ENCODE measurements at regions not wholly inside any gene's neighbourhood (a gene's known extent, or its start where the extent isn't known, plus 50 kb on each side); places are given as distances from the start of the nearest gene placed in this dataset.

- no peak for TF ChIP-seq CTCF (IDR thresholded peaks at IDR 0.05; ENCODE audit: low read length, missing control alignments)
- no peak for DNase-seq (ENCODE audit: low read depth)
- no peak overlapping the region for H3K4me3 ChIP-seq (replicated peaks; ENCODE audit: low read depth, low read length)
Measured at GRCh38 chr11:129658526-129658867, 157.2 kb upstream of the TMEM45B start.

DNA sequence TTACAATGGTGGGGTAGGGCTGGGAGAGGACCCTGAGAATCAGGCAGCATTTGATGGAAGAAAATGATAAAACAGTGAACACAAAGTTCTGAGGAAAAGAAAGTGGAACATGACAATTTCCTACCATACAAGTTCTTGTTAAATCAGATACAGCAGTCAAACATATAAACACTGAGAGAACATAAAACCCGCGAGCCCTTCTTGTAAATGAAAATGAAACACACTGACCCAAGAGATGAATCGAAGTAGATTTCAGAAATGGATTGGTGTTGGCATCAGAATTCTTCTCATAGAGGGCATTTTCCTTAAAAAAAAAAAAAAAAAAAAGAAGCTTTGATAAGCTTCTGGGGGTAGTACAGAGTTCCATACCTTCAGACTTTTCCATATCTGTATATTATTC lies 134.7 kb upstream of the TMEM45B start:
- no peak for TF ChIP-seq CTCF (IDR thresholded peaks at IDR 0.05; ENCODE audit: low read length, missing control alignments)
- no peak overlapping the region for H3K4me3 ChIP-seq (replicated peaks; ENCODE audit: low read depth, low read length)
- no peak for DNase-seq (ENCODE audit: low read depth)

GRCh38 chr11:129681344-129682114 lies 134.1 kb upstream of the TMEM45B start:
- DNase-seq (ENCODE audit: low read depth), result no peak
- no peak overlapping the region for H3K4me3 ChIP-seq (replicated peaks; ENCODE audit: low read depth, low read length)
- no peak for TF ChIP-seq CTCF (IDR thresholded peaks at IDR 0.05; ENCODE audit: low read length, missing control alignments)

- TF ChIP-seq CTCF (IDR thresholded peaks at IDR 0.05; ENCODE audit: low read length, missing control alignments), result no peak
- no peak for DNase-seq (ENCODE audit: low read depth)
- no peak overlapping the region for H3K4me3 ChIP-seq (replicated peaks; ENCODE audit: low read depth, low read length)
Measured at GRCh38 chr11:129686269-129686668, 129.4 kb upstream of the TMEM45B start.

DNA sequence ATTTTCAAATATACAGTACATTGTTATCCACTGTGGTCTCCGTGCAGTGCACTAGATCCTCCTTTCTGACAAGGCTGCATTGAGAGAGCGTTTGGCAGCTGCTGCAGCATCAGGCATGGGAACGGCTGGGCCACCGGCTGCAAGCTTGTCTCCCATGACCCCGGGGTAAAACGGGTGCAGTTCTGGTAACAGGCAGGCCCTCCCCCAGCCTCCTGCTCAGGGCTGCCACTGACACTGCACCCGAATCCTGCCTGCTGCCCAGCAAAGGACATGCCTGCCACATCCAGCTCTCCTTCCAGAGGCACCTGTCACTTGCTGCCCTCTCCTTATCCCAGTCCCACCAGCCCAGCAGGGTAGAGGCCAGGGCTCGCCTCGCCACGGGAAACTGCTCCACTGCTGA lies 124.5 kb upstream of the TMEM45B start:
- no peak for TF ChIP-seq CTCF (IDR thresholded peaks at IDR 0.05; ENCODE audit: low read length, missing control alignments)
- H3K4me3 ChIP-seq (replicated peaks; ENCODE audit: low read depth, low read length), result no peak overlapping the region
- no peak for DNase-seq (ENCODE audit: low read depth)

DNA sequence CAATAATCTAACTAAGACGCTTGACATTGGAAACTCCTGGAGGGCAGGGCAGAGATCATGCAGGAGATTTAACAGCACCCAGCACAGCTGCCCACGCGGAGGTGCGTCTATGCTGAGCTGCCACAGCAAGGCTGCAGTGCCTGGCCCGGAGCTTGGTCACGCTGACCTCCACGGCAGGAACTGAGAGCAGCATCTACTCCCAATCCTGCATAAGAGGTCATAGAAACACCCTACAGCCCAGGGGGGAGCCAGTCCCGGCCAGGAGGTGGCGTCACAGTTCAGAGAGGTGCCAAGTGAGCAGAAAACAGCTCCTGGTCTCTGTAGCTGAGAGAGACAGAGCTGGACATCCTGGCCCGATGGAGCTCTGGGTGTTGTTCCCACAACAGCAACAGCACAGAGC lies 121.1 kb upstream of the TMEM45B start:
- no peak for TF ChIP-seq CTCF (IDR thresholded peaks at IDR 0.05; ENCODE audit: low read length, missing control alignments)
- H3K4me3 ChIP-seq (replicated peaks; ENCODE audit: low read depth, low read length), result no peak overlapping the region
- no peak for DNase-seq (ENCODE audit: low read depth)

DNA sequence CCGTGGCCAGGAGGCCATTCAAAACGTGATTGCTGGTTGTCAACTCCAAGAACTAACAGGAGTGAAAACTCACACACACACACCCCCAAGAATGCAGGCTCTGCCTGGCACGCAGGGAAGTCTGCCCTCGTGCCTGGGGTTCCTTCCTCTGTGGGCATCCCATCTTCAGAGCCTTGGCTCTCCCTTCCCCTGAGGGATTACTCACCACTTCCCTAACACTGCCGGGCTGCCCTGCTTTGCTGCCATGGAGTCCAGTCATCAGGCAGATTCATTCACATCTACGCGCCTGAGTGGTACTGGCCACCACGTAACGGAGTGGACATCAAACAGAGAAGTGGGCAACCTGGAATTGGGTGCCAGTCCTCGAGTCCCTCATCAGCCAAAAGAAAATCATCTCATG lies 120.7 kb upstream of the TMEM45B start:
- no peak for DNase-seq (ENCODE audit: low read depth)

More for the DNA sequence above, 120.7 kb upstream of the TMEM45B start:
- H3K4me3 ChIP-seq (replicated peaks; ENCODE audit: low read depth, low read length), result no peak overlapping the region
- no peak for TF ChIP-seq CTCF (IDR thresholded peaks at IDR 0.05; ENCODE audit: low read length, missing control alignments)

Measured in fibroblast of pulmonary artery (primary cell).